ENCODE measurements at regions not wholly inside any gene's neighbourhood (a gene's known extent, or its start where the extent isn't known, plus 50 kb on each side); places are given as distances from the start of the nearest gene placed in this dataset.
A peak's percentile ranks its signal among the peaks of the same experiment; 100 is the strongest.
"Not testable (repeated sequence)": the region's sequence is repeated elsewhere in the genome, so short reads cannot be mapped to it uniquely, and the experiment has no call there.

DNA sequence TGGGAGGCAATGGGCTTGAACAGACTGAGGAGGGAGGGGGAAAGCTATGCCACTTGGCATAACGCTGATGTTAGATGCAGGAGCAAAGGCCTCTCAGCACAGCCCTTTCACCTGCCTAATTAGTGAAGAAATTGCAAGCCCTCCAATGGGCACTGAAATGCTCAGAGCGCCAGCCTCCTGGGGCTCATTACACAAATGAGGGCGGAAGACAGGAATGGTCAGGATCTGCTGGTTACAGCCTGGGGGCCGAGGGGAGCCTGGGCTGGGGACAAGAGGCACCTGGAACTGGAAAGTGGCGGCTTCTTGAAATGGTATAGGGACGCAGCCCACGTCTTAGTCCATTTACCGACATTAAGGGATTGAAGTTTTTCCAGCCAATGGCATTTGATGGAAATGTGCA lies 50.2 kb upstream of the PLET1 start:
- DNase-seq = no peak

DNA sequence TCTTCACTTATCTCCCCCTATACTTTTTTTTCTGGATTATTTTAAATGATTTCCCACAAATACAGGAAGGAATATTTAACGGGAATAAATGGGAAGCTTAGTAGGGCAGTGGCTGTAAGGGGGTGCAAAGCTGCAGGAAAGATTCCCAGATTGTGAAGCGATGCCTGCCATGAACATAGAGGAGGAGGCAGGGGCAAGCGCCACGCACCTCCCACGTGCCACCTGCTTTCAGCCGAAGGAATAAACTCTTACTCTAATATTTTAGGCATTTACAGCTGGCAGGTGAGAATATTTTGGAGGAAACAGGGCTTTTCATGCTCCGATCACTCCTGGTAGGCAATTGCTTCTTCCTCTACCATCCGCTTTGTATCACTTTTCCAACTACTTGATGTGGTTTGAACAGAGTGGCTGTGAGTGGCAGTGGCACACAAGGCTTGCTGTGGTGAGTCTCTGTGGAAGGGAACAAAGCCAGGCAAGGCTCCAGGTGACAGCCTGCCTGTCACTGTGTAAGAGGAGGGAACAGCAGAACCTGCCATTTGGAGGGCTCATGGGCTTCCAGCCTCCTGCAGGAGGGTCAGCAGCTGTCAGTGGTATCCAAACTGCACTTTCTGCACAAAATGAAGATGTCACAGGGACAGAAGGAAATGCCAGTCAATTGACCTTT lies 54.5 kb upstream of the PLET1 start:
- no peak for DNase-seq

DNA sequence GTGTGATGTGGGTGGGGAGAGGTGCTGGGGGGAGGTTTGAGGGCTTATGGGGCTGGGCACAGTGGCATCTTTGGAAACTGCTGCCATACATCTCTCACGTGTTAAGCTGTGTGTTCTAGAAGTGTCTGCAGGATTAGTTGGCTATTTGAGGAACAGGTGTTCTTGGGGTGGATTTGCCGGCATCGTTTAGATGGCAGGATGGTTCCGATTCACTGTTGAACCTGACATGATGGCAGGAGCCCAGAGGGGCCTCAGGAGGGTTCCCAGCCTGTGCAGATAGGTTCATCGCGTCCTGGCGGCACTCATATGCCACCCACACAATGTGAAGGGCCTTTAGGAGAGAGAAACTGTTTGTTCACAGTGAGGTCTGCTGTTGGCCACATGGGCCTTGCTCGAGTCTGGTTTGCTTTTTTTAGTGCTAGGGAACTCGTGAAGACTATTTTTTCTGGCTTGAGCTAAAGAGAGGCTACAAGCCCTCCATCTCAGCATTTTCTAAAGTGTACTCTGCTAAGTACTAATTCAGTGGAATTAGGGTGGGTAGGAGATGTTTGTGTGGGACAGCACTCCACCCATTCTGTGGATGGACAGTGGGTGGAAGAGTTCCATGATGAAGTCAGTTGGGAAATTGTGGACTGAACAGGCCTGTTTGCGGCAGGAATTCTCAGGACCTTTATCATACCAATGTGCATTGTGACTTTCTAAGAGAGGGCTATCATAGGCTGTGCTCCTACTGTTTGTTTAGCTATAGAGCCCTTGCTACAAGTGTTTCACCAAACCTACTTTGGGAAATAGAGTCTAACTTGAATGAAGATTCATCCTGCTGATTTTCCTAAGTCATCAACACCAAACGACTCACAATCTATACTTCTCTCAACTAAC lies 55.4 kb upstream of the PLET1 start:
- DNase-seq = no peak

DNA sequence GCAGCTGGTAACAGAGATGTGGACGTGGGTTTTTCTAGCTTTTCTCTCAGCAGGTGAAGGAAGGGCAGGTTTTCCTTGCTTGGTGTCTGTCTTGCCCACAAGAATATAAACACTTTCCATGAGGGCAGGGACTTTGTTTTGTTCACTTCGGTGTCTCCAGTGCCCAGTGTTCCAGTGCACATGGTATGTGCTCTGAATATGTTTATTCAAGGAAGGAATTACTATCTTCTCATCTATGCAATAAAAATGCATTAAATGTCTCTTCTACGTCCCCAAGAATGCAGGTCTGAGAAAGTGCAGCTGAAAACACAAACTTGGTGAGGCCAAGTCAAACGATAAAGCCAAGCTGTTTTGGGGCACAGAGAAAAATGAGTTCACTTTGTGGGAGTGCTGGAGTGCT lies 56.3 kb upstream of the PLET1 start:
- no peak for DNase-seq

DNA sequence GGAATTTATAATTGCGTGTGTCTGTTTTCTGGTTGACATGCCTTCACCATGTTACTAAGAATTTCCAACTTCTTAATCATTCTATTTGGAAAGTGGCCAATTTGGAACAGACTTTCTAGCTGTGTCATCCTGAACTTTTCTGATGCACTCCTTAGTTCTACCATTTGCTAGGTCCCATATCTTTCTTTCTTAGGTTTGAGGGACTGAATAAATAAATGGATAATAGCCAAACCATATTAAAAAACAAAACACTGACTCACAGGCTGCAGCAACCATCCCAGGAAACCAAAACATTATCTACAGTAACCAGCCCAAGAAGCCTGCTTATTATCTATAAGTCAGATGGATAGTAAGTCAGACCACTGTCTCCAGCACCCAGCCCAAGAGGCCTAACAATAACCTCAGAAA lies 57.5 kb upstream of the PLET1 start:
- DNase-seq = no peak

DNA sequence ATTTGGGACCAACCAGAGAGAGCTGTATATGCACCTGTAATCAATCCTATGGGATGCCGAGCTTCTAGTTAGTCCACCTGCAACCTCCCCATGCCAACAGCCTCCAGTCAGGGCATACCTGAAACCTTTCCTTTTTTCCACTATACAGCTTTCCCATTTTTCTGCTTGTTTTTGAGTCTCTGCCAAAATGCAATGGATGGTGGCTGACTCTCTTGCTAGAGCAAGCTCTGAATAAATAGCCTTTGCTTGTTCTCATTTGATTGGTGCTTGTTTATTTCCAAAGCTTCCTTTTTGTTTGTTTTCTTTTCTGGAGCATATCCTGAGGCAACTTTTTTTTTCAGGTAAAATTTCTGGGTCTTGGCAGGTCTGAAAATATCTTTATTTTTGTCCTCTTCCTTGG lies 58.0 kb upstream of the PLET1 start:
- no peak for DNase-seq

DNA sequence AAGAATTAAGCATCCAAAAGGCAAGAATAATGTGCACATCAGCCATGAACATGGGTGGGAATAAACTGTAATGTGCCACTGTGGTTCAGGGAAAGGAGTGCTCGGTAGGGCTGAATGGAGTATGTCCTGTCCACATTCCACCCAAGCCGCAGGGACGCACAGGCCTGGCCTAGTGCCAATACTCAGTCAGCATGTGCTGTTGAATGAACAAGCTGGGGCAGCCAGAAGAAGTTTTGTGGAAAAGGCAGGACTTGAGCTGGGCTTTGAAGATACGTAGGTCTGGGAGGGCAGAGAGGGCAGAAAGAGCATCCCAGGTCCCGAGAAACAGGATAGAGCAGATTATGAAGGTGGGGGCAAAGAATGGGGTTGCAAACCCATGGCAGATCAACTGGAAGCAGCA lies 60.0 kb upstream of the PLET1 start:
- peak; percentile 9 for DNase-seq

DNA sequence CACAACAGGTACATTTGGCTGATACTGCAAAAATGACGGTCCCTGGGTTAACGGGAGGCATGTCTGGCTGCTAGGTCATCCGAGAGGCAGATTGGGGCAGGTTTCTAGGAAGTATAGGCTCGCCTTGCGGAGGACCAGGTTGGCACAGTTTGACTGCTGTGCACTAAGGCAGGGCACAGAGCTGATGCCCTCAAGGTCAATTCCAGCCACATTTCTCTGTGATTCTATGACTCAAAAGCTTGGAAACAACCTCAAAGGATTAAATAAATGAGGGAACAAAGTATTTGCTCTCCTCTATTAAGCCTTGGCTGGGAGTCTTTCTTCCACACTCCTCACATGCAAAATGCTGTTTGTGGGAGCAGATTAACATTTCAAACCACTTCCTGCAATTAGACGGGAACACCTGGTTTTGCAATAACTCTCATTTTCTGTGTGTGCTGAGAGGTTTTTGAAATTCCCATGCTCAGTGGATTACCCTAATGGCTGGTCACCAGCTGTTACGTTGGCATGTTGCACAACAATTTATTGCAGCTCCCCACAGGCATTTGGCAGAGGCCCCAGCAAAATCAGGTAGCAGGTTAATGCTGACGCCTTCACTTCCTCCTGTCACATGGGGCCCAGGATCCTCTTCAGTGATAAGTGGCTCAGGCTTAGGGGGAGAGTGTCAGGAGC lies 61.0 kb upstream of the PLET1 start:
- DNase-seq = peak; percentile 76

DNA sequence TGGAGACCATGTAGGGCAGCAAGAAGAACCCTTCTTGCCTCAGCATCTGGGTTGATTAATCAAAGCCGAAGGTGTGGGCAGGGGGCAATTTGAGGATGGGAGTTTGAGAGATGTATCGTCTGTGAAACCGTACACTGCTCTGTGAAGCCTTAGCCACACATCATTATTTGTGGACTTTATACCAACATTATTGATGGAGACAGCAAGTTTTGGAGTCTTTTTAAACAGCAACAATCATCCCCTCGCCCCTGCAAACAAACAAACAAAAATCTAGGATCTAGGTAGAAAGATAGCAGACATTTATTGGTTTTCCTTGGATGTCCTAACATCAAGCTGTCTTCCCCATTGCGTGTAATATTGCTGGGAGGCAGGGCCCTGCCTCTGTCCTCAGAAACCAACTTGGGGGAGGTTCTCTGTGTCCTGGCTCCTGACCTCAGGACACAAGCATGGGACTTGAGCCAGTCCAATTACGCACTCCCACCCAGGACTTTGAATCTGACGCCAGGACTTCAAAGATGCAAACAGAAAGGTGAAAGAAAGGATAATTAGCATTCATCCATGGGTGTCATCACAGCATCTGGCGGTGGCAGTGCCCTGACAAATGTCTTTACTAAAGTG lies 61.6 kb upstream of the PLET1 start:
- DNase-seq = no peak

DNA sequence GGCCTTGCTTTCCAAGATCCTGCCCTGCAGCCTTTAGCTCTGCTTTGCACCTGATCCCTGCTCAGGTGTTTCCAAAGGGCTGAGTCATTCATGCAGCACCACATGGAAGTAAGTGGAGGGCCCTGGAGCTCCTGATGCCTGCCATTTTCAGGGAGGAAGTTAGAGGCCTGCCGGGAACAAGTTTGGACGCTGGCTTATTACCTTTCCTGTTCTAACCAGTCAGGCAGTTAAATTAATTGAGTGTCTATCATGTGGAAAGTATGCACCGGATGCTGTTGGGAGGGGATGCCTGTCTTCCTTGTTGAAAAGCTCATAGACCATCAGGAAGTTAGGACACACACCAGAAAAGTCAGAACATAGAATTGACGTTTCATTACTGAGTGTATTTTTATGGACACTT lies 73.7 kb upstream of the PLET1 start:
- DNase-seq = no peak

DNA sequence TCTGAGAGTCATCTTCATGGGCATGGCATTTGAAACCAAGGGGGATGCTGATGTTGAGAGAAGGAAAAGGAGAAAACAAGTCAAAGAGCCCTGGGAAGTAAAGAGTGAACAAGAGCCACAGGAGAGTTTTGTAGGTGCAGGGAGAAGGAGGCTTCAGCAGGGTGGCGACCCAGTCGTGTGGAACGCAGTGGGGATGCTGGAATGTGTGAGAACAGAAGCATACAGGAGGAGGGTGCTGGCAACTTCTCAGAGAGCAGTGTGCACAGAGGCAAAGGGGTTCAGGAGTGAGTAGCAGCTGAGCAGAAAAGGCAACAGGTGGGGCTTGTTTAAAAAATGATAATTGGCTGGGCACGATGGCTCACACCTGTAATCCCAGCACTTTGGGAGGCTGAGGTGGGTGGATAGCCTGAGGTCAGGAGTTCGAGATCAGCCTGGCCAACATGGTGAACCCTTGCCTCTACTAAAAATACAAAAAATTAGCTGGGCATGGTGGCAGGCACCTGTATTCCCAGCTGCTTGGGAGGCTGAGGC lies 75.8 kb upstream of the PLET1 start:
- DNase-seq = no peak

DNA sequence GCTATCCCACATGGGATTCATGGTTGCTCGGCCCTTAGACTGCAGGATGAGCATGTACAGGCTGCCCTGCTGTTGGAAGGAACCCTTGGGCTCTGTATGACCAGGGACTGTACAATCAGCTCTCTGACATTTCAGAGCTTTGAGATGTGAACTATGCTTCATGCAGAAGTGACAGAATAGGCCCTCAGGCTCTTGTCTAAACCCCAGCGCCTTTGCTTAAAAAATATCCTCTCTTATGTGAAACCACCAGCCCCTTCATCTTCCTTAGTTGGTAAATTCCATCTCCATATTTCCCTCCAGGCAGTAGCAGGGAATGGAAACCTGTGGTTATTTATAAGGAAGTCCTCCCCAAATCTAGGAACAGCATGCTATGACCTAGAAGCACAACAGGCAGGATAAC lies 78.9 kb upstream of the PLET1 start:
- no peak for DNase-seq

DNA sequence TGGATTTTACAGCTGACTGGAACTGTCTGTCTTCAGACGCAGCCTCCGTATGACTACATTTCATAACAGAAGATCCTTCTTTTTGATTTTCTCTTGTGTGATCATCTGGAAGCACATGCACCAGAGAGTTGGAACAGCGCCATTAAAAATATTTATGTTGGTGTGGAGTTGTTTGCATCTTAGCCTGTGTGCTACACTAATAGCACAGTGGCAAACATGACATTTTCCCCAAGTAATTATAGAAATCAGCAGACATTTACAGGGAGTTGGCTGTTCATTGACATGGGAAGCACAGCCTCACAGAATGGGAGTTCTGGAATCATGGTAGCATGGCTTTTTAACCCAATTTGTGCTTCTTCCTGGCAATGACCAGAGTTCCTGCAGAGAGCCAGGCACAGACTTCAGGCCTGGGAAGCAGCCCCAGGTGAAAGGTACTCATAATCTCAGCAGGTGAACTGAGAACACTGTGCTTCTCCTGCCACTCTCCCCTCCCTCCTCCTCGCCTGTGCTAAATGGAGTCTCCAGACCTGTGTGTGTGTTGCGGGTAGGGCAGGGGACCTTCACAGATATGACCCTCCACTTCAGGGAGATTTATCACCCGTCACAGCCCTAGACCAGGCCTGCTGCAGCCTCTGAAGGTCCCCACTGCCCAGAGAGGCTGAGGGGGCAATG lies 82.8 kb upstream of the PLET1 start:
- no peak for DNase-seq

DNA sequence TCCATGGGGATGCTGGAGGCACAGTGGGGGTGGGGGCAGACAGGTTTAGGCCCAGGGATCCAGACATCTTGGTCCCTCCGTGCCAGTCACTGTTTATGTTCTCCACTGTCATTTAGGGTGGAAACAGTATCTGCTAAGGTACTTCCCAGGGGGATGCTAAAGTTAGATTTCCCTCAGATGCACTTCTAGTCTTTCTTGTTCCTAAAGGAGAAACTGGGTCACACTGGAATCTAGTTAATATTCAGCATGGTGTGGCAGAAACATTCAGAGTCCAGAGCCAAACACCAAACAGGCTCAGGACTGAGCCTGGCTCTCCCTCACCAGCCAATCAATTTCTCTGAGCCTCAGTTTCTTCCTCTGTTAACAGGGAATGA lies 83.4 kb upstream of the PLET1 start:
- no peak for DNase-seq

DNA sequence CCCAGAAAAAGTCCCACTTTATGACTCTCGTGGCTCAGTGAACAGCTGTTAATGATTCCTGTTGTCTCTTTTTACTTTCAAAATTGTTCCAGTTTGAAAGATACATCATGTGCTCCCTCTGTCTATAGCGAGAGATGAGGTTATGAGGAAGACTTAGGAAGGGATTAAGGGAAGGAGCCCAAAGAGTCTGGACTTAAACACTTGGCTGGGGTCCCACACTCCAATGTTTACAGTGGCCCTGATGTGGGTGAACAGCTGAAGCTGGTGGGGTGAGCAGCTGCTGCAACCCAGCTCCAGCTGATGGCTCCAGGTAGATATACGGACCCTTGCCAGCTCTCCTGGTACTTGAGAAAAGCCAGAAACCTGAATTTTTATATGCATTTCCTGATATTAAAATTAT lies 84.5 kb upstream of the PLET1 start:
- DNase-seq = peak; percentile 9

DNA sequence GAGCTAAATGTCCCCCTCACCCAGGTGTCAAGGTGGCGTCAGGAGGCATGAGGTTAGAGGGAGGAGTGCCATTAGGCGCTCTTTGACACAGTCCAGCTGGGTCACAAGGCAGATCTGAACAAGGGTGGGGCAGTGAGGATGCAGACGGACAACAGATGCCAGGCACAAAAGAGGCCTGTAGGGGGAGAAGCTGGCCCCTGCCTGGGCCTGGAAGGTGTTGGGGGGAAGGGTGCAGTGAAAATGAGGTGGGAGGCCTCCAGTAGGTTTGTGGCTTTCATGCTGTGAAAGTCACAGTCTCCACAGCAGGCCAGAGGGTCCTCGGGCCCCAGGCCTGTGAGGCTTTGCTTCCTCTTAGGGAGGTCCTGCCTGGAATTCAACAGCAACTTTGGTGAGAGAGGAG lies 85.0 kb upstream of the PLET1 start:
- peak; percentile 21 for DNase-seq

DNA sequence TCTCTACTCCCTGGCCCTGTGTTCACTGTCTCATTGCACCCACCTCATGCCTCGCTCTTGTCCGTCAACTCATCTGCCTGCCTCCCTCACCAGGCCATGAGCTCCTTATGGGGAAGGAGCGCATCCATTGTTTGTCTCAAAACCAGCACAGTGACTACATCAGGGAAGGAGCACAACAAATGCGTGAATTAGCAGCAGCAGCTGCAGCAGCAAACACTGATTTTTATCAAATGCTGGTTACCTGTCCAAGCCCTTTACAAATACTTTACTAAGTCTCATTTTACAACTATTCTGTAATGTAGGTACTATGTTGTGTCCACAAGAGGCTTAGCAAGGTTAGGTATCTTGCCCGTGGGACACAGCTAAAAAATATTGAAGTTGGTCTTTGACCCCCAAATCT lies 85.9 kb upstream of the PLET1 start:
- DNase-seq = no peak

DNA sequence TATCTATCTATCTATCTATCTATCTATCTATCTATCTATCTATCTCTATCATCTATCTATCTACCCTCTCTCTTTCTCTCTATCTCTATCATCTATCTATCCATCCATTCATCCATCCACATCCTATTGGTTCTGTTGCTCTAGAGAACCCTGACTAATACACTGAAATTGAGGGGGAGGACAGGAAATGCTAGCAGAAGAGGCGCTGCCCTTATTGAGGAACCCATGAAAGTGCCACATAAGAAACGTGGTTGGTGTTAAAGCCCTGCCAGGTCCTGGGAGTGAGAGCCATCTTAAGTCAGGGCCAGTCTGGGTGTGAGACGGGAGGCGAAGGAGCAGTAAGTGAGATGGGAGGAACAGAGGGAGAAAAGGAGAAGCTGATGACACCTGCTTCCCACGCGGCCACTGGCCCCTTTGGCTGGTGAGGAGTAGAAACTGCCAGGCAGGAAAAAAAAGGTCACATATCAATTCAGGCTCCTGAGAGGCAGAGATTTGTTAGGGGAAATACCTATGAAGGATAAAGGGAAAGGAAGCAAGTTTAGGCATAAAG lies 87.9 kb upstream of the PLET1 start:
- DNase-seq = no peak

DNA sequence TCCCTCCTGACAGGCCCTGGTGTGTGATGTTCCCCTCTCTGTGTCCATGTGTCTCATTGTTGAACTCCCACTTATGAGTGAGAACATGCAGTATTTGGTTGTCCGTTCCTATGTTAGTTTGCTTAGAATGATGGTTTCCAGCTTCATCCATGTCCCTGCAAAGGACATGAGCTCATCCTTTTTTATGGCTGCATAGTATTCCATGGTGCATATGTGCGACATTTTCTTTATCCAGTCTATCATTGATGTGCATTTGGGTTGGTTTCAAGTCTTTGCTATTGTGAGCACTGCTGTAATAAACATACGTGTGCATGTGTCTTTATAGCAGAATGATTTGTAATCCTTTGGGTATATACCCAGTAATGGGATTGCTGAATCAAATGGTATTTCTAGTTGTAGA lies 90.8 kb upstream of the PLET1 start:
- DNase-seq = not testable (repeated sequence)

DNA sequence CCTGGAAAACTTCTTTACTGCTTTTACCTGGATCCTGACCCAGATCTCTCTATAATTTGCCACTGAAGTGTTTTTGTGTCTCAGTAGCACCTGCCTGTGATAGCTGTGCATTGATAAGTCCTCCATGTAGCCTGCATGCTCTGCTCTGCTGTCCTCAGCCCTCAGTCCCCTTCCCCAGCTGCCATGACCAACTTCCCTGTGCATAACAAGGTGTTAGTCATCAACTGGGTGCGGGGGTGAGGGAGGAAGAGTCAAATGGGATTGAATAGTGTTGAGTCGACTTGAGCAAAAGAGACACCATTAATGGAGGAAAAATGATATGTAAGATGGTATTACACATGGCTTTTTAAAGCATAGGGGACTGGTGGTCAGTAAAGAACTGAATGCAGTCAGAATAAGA lies 92.2 kb upstream of the PLET1 start:
- no peak for DNase-seq

DNA sequence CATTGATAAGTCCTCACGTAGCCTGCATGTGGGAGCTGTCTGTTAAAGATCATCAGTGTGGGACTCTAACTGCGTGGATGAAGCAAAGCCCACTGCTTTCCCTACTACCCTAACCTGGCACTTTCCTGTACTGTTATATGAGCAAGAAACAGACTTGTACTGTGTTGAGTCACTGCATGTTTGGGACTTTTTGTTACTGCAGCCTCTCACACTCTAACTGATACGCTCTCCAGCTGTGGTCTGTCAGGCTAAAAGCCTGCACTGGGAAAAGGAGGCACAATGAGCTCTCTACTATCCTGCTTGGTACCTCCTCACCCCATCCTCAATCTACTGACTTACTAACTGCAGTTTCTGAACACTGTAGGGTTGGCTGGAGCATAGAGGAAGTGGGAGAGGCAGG lies 93.7 kb upstream of the PLET1 start:
- no peak for DNase-seq

DNA sequence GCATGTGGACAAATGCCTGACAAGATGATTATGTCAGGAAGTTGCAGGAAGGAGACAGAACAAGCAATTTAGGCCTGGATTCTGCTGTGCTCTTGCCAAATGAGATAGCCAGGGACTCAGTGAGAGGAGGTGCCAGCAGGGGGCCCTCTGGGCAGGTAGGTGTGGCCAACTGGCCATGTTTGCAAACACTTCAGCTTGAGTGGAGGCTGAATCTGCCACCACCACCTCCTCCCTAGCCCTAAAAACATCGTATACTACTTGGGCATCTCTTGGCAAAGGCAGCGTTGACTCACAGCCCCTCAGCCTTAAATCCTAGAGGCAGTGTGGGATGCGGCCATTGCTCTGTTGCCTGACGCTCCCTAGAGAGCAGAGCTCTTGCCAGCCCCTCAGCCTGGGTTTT lies 95.1 kb upstream of the PLET1 start:
- DNase-seq = peak; percentile 38

DNA sequence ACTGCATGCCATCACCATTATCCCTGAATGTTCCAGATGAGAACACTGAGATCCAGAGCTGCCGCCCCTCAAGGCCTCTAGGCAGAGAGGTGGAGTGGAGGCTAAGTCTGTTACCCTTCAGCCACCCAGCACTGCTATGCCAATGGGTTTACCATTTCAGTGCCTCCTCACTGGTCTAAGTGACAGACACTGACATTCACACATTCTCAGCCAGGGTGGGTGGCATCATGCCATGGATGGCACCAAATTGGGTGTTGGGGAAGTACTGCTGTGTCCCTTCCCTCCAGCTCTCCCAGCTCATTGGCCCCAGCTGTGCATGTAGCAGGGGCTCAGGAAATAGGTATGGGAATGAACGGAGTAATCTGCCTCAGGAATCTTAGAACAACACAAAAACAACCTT lies 96.8 kb upstream of the PLET1 start:
- DNase-seq = no peak

Data from NCI-H82 (cell line).